CD4-positive, alpha-beta T cell (primary cell): ENCODE measurements at regions not wholly inside any gene's neighbourhood (a gene's known extent, or its start where the extent isn't known, plus 50 kb on each side); places are given as distances from the start of the nearest gene placed in this dataset.

Experiments used
- ATAC-seq: fragments of 200-7000 bp; cut with Tn5 transposase; one replicate; pipeline ENCODE4 v1.10.0; 2022; ENCODE audit warnings: mild to moderate bottlenecking; ENCODE audit not compliant: poor library complexity
- CTCF ChIA-PET: fragments of 350-600 bp; sonication (Branson Sonifier 250); formaldehyde crosslinking; loops from one replicate; lab custom pipeline; 2021; ENCODE audit warnings: antibody characterized with exemption, inconsistent platforms; lab: Charles Lee
- POLR2A ChIA-PET: fragments of 350-600 bp; sonication (Branson Sonifier 250); formaldehyde crosslinking; loops from one replicate; lab custom pipeline; 2021; ENCODE audit warnings: antibody characterized with exemption, inconsistent platforms; lab: Charles Lee
- DNase-seq, 14 experiments: peaks; one replicate each; pipeline ENCODE4 v3.0.0-alpha.2; 2013 to 2020; ENCODE audit warnings: mixed read lengths in 2 of 14
- H3K27ac ChIP-seq, 2 donors: one replicate each; pipeline versions ENCODE4 v1.5.1 to v1.7.0; 2013; ENCODE audit warnings: low read length in 2 of 2, low read depth in 1 of 2, mild to moderate bottlenecking in 1 of 2
- H3K27me3 ChIP-seq, 2 experiments: 1 replicate in 1 of 2; 2 replicates in 1 of 2; pipeline versions ENCODE4 v1.6.1 to v1.7.0; 2013; ENCODE audit warnings: low read length in 2 of 2, control low read depth in 1 of 2, mild to moderate bottlenecking in 1 of 2, moderate library complexity in 1 of 2; ENCODE audit not compliant: insufficient read depth in 2 of 2, control insufficient read depth in 1 of 2
- H3K36me3 ChIP-seq: one replicate; pipeline ENCODE4 v1.6.1; 2013; ENCODE audit warnings: low read length, control low read depth; ENCODE audit not compliant: insufficient read depth
- H3K4me1 ChIP-seq: one replicate; pipeline ENCODE4 v1.6.1; 2013; ENCODE audit warnings: low read length, control low read depth; ENCODE audit not compliant: insufficient read depth
- H3K4me3 ChIP-seq: one replicate; pipeline ENCODE4 v1.5.1; 2013; ENCODE audit warnings: mild to moderate bottlenecking, low read length, moderate library complexity
- H3K9me3 ChIP-seq, 2 experiments: 1 replicate in 1 of 2; 2 replicates in 1 of 2; pipeline versions ENCODE4 v1.6.1 to v1.7.0; 2013; ENCODE audit warnings: low read length in 2 of 2, mild to moderate bottlenecking in 2 of 2, control low read depth in 1 of 2, moderate library complexity in 1 of 2; ENCODE audit not compliant: control insufficient read depth in 1 of 2, insufficient read depth in 1 of 2
- H3K27ac Mint-ChIP-seq: one replicate; pipeline ENCODE4 v1.8.0; 2020; ENCODE audit warnings: mixed read lengths
- H3K27me3 Mint-ChIP-seq: one replicate; pipeline ENCODE4 v1.8.0; 2021; ENCODE audit warnings: mixed read lengths
- H3K36me3 Mint-ChIP-seq: one replicate; pipeline ENCODE4 v1.8.0; 2021; ENCODE audit warnings: low read depth, mixed read lengths
- H3K4me1 Mint-ChIP-seq: one replicate; pipeline ENCODE4 v1.8.0; 2021; ENCODE audit warnings: low read depth, mixed read lengths
- H3K4me3 Mint-ChIP-seq: one replicate; pipeline ENCODE4 v1.8.0; 2020; ENCODE audit warnings: mild to moderate bottlenecking, mixed read lengths
- H3K9me3 Mint-ChIP-seq: one replicate; pipeline ENCODE4 v1.8.0; 2020; ENCODE audit warnings: mixed read lengths
- intact Hi-C, 2 experiments: fragments of 100-400 bp; cut with DNase I in 1 of 2; cut with micrococcal nuclease in 1 of 2; formaldehyde crosslinking; loops; one replicate each; pipeline versions ENCODE4 v1.15.1 to v1.9.0; 2023 to 2025; cut with DNase I, micrococcal nuclease
- TF ChIP-seq, protein P1 (sequence below): fragments of 200-600 bp; IDR thresholded peaks from one replicate; pipeline ENCODE4 v1.8.0; 2022; ENCODE audit warnings: antibody characterized with exemption, mild to moderate bottlenecking

DNA sequence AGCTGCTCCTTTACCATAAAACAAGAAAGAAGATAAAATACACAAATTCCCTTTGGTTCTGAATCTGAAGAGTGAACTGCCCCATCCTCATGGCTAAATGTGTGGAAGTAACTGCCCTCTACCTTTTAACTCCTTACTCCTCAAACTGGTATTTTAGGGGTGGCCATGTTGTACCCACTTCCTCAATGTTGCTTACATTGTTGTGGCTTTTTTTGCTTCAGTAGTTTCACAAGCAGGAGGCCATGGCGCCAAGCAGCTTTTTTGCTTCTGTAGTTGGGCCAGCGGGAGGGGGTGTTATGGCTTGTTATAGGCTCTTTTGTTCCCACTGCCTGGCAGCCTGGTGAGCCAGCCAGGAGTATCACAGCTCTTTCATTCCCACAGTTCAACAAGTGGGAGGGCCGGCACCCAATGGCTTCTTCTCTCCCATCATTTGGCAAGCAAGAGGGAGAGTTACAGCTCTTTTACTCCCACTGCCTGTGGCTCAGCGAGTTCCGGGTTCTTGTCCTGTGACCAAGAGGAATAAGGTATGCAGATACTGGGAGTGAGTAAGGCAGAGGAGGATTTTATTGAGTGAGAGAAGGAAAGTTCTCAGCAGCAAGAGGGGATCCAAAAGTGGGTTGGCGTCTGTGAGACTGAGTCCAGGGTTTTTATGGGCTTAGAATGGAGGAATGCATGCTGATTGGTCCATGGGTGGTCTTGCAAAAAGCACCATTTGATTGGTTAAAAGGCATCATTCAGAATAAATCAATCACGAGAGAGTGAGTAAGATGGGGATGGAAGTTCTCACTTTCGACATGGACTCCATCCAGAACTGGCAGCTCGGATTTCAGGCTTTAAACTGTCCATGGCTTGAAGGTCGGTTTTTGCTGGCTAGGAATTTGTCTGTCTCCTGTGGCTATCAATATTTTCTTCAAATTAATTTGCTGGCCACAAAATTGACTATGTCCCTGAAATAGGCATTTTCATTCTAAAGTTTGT is 429.6 kb downstream of the HLX start:
- no peaks in the 10 kb centered on the region for H3K36me3 ChIP-seq
- POLR2A ChIA-PET: no interaction called here
- CTCF ChIA-PET: no interaction called here
- no peak overlapping the region for H3K27ac ChIP-seq
- Mint-ChIP-seq H3K27me3 (peaks cover 20% of the 10 kb centered on the region), H3K9me3 (no peaks in the 10 kb centered on the region), H3K27ac (no peak overlapping the region), H3K36me3 (no peaks in the 10 kb centered on the region), H3K4me3 (no peak overlapping the region), H3K4me1 (no peaks in the 10 kb centered on the region)
- no peak for DNase-seq
- intact Hi-C loops: no loop called here
- ATAC-seq: no peak
- H3K27me3 ChIP-seq: peaks cover 3 to 6% of the 10 kb centered on the region in 2 experiments
- H3K4me1 ChIP-seq: no peaks in the 10 kb centered on the region
- no peak overlapping the region for H3K4me3 ChIP-seq
- H3K9me3 ChIP-seq: peaks cover 0 to 7% of the 10 kb centered on the region in 2 experiments
- TF ChIP-seq, protein P1, sequence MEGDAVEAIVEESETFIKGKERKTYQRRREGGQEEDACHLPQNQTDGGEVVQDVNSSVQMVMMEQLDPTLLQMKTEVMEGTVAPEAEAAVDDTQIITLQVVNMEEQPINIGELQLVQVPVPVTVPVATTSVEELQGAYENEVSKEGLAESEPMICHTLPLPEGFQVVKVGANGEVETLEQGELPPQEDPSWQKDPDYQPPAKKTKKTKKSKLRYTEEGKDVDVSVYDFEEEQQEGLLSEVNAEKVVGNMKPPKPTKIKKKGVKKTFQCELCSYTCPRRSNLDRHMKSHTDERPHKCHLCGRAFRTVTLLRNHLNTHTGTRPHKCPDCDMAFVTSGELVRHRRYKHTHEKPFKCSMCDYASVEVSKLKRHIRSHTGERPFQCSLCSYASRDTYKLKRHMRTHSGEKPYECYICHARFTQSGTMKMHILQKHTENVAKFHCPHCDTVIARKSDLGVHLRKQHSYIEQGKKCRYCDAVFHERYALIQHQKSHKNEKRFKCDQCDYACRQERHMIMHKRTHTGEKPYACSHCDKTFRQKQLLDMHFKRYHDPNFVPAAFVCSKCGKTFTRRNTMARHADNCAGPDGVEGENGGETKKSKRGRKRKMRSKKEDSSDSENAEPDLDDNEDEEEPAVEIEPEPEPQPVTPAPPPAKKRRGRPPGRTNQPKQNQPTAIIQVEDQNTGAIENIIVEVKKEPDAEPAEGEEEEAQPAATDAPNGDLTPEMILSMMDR: no peak

DNA sequence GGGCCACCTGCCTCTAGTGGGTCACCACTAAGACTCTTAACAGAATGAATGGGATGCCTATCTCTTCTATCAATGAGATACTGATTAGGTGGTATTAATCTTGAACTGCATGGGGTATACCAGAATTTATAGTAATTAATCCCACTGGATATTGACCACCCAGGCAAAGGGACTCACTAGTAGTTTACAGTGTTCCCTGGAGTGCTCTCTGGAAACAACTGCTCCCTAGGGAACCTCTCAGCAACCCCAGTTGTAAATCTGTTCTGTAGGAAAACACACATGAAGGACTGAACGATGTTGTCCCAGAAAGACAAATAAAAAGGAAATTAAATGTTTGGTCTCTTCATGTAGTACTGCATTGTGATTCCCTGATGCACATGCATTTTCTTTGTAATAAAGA is 430.5 kb downstream of the HLX start:
- no peak overlapping the region for H3K27ac Mint-ChIP-seq
- ChIA-PET CTCF (no interaction called here), POLR2A (no interaction called here)
- Histone ChIP-seq H3K27me3 (peaks cover 0 to 6% of the 10 kb centered on the region in 2 experiments), H3K9me3 (peaks cover 0 to 7% of the 10 kb centered on the region in 2 experiments), H3K4me3 (no peak overlapping the region), H3K27ac (no peak overlapping the region), H3K4me1 (no peaks in the 10 kb centered on the region), H3K36me3 (no peaks in the 10 kb centered on the region)
- H3K9me3 Mint-ChIP-seq: no peaks in the 10 kb centered on the region
- no peak overlapping the region for H3K4me3 Mint-ChIP-seq
- no peaks in the 10 kb centered on the region for H3K36me3 Mint-ChIP-seq
- no peak for ATAC-seq
- no peak for DNase-seq
- no peaks in the 10 kb centered on the region for H3K4me1 Mint-ChIP-seq
- peaks cover 17% of the 10 kb centered on the region for H3K27me3 Mint-ChIP-seq
- intact Hi-C loops: no loop called here
- TF ChIP-seq, protein P1: no peak

DNA sequence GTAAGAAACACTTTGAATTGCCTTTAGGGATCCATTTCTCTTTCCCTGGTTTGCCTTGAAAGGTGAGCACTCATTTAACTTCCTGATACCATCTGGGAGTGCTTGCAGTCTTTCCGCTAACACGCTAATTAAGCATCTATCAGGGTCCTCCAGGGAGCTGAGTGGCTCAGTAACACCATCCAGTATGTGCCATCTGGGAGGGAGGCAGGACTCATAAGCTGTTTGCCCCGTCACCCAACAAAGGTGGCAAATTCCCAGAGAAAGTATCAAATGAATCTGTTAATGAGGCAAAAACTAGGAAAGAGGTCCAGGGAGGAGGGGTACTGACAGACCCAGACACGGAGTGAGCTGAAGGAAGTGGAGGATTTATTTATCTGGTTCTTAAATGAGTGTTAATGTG is 430.9 kb downstream of the HLX start:
- POLR2A ChIA-PET: no interaction called here

More for the DNA sequence above, 430.9 kb downstream of the HLX start:
- ATAC-seq (no peak), DNase-seq (no peak)
- Mint-ChIP-seq H3K27me3 (peaks cover 13% of the 10 kb centered on the region), H3K9me3 (no peaks in the 10 kb centered on the region), H3K4me1 (no peaks in the 10 kb centered on the region), H3K4me3 (no peak overlapping the region), H3K27ac (no peak overlapping the region), H3K36me3 (no peaks in the 10 kb centered on the region)
- H3K9me3 ChIP-seq: peaks cover 0 to 7% of the 10 kb centered on the region in 2 experiments
- no peak overlapping the region for H3K4me3 ChIP-seq
- CTCF ChIA-PET: no interaction called here
- peaks cover 0 to 6% of the 10 kb centered on the region in 2 experiments for H3K27me3 ChIP-seq
- intact Hi-C loops: no loop called here
- no peaks in the 10 kb centered on the region for H3K36me3 ChIP-seq
- TF ChIP-seq, protein P1: no peak
- H3K4me1 ChIP-seq: no peaks in the 10 kb centered on the region
- H3K27ac ChIP-seq: no peak overlapping the region
